ENCODE measurements at regions not wholly inside any gene's neighbourhood (a gene's known extent, or its start where the extent isn't known, plus 50 kb on each side); places are given as distances from the start of the nearest gene placed in this dataset.

DNA sequence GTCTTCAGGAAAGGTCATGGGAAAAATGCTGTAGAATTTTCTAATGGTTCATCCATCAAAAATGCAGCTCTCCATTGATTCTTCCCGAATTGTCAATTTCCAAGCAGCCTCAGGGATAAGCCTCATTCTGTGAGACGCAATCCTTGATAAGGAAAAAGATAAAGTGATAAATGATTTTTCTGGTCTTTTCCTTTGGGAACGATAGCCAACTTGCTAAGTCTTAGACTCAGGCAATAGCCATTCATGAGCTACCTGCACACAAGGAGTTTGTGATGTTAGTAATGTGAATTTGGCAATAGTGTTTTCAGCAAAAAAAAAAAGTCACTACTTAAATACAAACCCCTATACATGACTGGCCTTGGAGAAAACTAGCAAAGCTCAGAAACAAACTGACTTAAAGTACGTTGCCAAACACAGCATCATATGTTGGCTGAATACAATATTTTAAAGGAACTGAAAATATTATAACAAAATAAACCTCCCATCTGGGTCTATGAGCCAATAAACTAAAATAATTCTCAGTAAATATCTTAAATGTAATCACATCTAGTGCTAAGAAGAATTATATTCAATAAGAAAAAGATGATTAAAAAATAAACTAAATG is 75.5 kb downstream of the KLF6 start:
- ATAC-seq (no peak), DNase-seq (no peak)
- Histone ChIP-seq H3K9me3 (no peaks in the 10 kb centered on the region), H3K27me3 (no peaks in the 10 kb centered on the region), H3K27ac (no peak overlapping the region), H3K4me1 (no peaks in the 10 kb centered on the region), H3K36me3 (no peaks in the 10 kb centered on the region), H3K4me3 (no peak overlapping the region)
- TF ChIP-seq, protein P1, sequence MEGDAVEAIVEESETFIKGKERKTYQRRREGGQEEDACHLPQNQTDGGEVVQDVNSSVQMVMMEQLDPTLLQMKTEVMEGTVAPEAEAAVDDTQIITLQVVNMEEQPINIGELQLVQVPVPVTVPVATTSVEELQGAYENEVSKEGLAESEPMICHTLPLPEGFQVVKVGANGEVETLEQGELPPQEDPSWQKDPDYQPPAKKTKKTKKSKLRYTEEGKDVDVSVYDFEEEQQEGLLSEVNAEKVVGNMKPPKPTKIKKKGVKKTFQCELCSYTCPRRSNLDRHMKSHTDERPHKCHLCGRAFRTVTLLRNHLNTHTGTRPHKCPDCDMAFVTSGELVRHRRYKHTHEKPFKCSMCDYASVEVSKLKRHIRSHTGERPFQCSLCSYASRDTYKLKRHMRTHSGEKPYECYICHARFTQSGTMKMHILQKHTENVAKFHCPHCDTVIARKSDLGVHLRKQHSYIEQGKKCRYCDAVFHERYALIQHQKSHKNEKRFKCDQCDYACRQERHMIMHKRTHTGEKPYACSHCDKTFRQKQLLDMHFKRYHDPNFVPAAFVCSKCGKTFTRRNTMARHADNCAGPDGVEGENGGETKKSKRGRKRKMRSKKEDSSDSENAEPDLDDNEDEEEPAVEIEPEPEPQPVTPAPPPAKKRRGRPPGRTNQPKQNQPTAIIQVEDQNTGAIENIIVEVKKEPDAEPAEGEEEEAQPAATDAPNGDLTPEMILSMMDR (IDR thresholded peaks at IDR 0.05) = no peak
- TF ChIP-seq POLR2A (IDR thresholded peaks at IDR 0.05) = no peak
- WGBS (ENCODE audit: insufficient coverage, low coverage, low lambda C conversion rate, missing lambda C conversion rate) = 55% methylated on average over 4 of the region's 4 CpGs
- intact Hi-C loops (cut with DNase I) = no loop called here

DNA sequence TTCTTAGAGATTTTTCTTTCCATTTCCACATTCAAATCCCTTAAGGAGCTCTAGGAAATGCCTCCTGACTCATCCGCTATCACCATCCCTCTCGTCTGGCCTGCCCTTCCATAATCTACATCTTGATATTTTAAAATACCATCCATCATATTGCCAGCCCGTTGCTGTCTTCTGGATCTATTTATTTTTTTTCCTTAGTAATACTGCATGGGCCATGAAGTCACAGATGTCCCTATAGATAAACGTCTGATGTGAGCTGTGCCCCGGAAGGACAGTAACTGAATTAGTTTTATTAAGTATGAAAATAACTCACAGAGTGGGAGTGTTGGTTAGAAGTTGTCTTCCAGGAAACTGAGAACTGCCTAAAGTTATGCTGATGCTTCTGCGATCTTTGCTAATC is 76.2 kb downstream of the KLF6 start:
- Histone ChIP-seq H3K27me3 (no peaks in the 10 kb centered on the region), H3K4me3 (no peak overlapping the region), H3K9me3 (no peaks in the 10 kb centered on the region), H3K27ac (no peak overlapping the region), H3K4me1 (no peaks in the 10 kb centered on the region), H3K36me3 (no peaks in the 10 kb centered on the region)
- 64% methylated on average over 6 of the region's 6 CpGs for WGBS (ENCODE audit: insufficient coverage, low coverage, low lambda C conversion rate, missing lambda C conversion rate)
- ATAC-seq (no peak), DNase-seq (no peak)
- TF ChIP-seq POLR2A (IDR thresholded peaks at IDR 0.05) = no peak
- intact Hi-C loops (cut with DNase I) = no loop called here

DNA sequence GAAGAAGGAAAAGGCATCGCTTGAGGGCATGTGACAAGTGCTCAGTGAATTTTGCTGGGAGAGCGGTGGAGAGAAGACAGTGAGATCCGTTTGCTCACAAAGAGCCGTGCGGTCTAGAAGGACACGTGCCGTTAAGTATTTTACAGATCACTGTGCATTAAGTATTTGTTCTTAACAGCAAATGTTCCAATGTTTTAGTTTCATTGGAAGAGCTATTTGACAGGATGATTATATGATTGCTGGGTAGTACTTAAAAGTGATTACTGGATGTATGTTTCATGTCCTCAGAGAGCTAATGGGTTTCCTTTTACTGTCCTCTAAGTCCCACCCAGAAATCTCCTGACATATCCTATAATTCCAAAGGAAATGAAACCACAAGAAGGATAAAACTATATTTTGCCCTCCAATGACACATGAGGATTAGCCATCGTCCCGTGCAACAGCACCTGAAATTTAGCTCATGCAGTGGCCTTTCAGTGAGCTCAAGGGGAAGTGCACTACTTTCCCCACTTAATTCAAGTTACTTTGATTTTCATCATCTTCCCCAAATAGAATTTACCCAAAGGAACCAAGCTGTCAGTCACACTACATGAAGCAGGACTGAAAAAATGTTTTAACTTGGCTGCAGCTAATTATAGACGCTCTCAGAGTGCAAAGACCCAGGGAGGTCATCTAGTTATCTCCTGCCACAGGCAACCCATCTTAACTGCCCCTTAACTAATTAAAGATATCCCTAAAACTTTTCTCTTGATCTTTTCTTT is 80.3 kb downstream of the KLF6 start:
- no peaks in the 10 kb centered on the region for H3K36me3 ChIP-seq
- intact Hi-C loops (cut with DNase I) = no loop called here
- H3K27me3 ChIP-seq = no peaks in the 10 kb centered on the region
- DNase-seq = no peak
- ATAC-seq = no peak
- peaks cover 0 to 8% (median 4%) of the 10 kb centered on the region in 4 donors for H3K4me1 ChIP-seq
- WGBS (ENCODE audit: insufficient coverage, low coverage, low lambda C conversion rate, missing lambda C conversion rate) = 85% methylated on average over 10 of the region's 10 CpGs
- no peak overlapping the region for H3K27ac ChIP-seq
- TF ChIP-seq POLR2A (IDR thresholded peaks at IDR 0.05) = no peak
- TF ChIP-seq, protein P1 (IDR thresholded peaks at IDR 0.05) = no peak
- H3K9me3 ChIP-seq = no peaks in the 10 kb centered on the region
- H3K4me3 ChIP-seq = no peak overlapping the region

DNA sequence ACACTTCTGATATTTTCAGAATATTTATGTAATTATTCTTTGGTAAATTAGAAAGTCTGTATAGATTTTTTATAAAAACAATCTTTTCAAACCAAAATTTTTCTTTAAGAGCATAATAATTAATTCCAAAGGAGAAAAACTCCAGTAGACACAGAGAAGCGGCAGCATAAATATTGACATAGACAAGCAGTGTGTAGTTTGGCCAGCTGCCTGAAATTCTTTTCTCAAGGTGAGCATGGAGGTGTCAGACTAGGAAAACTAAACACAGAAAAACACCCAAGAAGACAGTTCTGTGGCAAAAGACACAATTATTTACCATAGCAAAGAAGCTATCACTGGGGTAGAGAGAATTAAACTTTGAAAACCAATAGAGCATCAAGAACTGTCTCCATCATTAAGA is 82.4 kb downstream of the KLF6 start:
- no peaks in the 10 kb centered on the region for H3K36me3 ChIP-seq
- H3K27ac ChIP-seq = no peak overlapping the region
- peaks cover 0 to 8% (median 4%) of the 10 kb centered on the region in 4 donors for H3K4me1 ChIP-seq
- H3K9me3 ChIP-seq = no peaks in the 10 kb centered on the region
- peak; percentile 52 to 83 (median 68) for ATAC-seq
- TF ChIP-seq, protein P1 (IDR thresholded peaks at IDR 0.05) = no peak
- no peak for TF ChIP-seq POLR2A (IDR thresholded peaks at IDR 0.05)
- no peak overlapping the region for H3K4me3 ChIP-seq
- intact Hi-C loops (cut with DNase I) = no loop called here
- no peaks in the 10 kb centered on the region for H3K27me3 ChIP-seq
- DNase-seq = no peak
- 28% methylated on average over 1 of the region's 1 CpG for WGBS (ENCODE audit: insufficient coverage, low coverage, low lambda C conversion rate, missing lambda C conversion rate)

DNA sequence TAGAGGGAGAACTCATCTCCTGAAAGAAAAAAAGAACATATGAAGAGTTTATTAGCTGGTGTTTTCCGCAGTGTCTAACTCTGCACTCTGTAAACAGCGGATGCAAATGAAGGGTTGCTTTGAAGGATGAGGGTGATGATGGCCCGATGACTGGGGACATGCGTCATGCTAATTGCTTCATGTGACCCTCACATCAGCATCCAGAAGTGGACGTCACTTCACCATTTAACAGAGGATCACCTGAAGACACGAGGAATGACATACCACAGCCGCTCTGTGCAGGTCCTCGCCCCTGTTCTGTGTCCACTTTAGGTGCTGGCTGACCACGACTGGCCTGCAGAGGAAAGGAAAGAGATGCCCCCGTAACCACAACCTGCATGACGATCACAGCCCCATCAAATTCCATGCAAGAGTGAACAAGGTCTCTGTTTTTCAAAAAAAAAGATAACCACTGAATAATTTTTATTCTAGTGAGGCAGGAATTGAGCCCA is 82.9 kb downstream of the KLF6 start:
- 71% methylated on average over 5 of the region's 11 CpGs for WGBS (ENCODE audit: insufficient coverage, low coverage, low lambda C conversion rate, missing lambda C conversion rate)
- Histone ChIP-seq H3K9me3 (no peaks in the 10 kb centered on the region), H3K27me3 (no peaks in the 10 kb centered on the region), H3K4me1 (peaks cover 0 to 8% (median 4%) of the 10 kb centered on the region in 4 donors), H3K27ac (no peak overlapping the region), H3K4me3 (no peak overlapping the region), H3K36me3 (no peaks in the 10 kb centered on the region)
- TF ChIP-seq, protein P1 (IDR thresholded peaks at IDR 0.05) = no peak
- no peak for TF ChIP-seq POLR2A (IDR thresholded peaks at IDR 0.05)
- intact Hi-C loops (cut with DNase I) = no loop called here
- ATAC-seq = no peak
- no peak for DNase-seq

All from right lobe of liver (tissue), 6 donors.